Neural crest cell (in vitro differentiated cells): ENCODE measurements at regions not wholly inside any gene's neighbourhood (a gene's known extent, or its start where the extent isn't known, plus 50 kb on each side); places are given as distances from the start of the nearest gene placed in this dataset.
A peak's percentile ranks its signal among the peaks of the same experiment; 100 is the strongest.

Source experiments
- DNase-seq: peaks from one replicate; pipeline ENCODE4 v3.0.0; 2021; ENCODE audit warnings: low read depth, mixed read lengths, low spot score
- H3K27ac Mint-ChIP-seq: one replicate; pipeline ENCODE4 v1.8.0; 2021; ENCODE audit warnings: mild to moderate bottlenecking, mixed read lengths; ENCODE audit not compliant: unreplicated experiment
- H3K27me3 Mint-ChIP-seq: 2 replicates; pipeline ENCODE4 v1.8.0; 2021; ENCODE audit warnings: low read depth, mild to moderate bottlenecking, mixed read lengths
- H3K36me3 Mint-ChIP-seq: 2 replicates; pipeline ENCODE4 v1.8.0; 2021; ENCODE audit warnings: low read depth, mild to moderate bottlenecking, mixed read lengths
- H3K4me1 Mint-ChIP-seq: 2 replicates; pipeline ENCODE4 v1.8.0; 2021; ENCODE audit warnings: mixed read lengths
- H3K4me3 Mint-ChIP-seq: one replicate; pipeline ENCODE4 v1.8.0; 2021; ENCODE audit warnings: mild to moderate bottlenecking, mixed read lengths
- H3K9me3 Mint-ChIP-seq: 2 replicates; pipeline ENCODE4 v1.8.0; 2021; ENCODE audit warnings: mixed read lengths
- CTCF ChIP-seq: fragments of 200-600 bp; sonication (generic); conservative IDR thresholded peaks from 2 replicates; pipeline ENCODE4 v1.5.0; 2021; ENCODE audit warnings: antibody characterized with exemption, mild to moderate bottlenecking

GRCh38 chr18:10160251-10160650 lies 246.4 kb downstream of the VAPA start:
- DNase-seq, result no peak
- Mint-ChIP-seq H3K36me3 (no peaks in the 10 kb centered on the region), H3K4me3 (no peak overlapping the region), H3K27ac (no peak overlapping the region), H3K4me1 (peaks cover 6% of the 10 kb centered on the region), H3K27me3 (no peaks in the 10 kb centered on the region), H3K9me3 (peaks cover 5% of the 10 kb centered on the region)
- TF ChIP-seq CTCF, result no peak

GRCh38 chr18:10161315-10161714 lies 247.5 kb downstream of the VAPA start:
- peak overlapping the region; percentile 93 for H3K27ac Mint-ChIP-seq
- no peak for TF ChIP-seq CTCF
- DNase-seq, result no peak
- peaks cover 2% of the 10 kb centered on the region for H3K9me3 Mint-ChIP-seq
- no peaks in the 10 kb centered on the region for H3K27me3 Mint-ChIP-seq
- H3K36me3 Mint-ChIP-seq, result no peaks in the 10 kb centered on the region
- H3K4me1 Mint-ChIP-seq, result peaks cover 6% of the 10 kb centered on the region
- no peak overlapping the region for H3K4me3 Mint-ChIP-seq

GRCh38 chr18:10162340-10162739 lies 248.5 kb downstream of the VAPA start:
- Mint-ChIP-seq H3K27me3 (no peaks in the 10 kb centered on the region), H3K27ac (no peak overlapping the region), H3K9me3 (peaks cover 2% of the 10 kb centered on the region), H3K4me1 (peaks cover 10% of the 10 kb centered on the region), H3K36me3 (no peaks in the 10 kb centered on the region), H3K4me3 (no peak overlapping the region)
- DNase-seq, result no peak
- no peak for TF ChIP-seq CTCF

DNA sequence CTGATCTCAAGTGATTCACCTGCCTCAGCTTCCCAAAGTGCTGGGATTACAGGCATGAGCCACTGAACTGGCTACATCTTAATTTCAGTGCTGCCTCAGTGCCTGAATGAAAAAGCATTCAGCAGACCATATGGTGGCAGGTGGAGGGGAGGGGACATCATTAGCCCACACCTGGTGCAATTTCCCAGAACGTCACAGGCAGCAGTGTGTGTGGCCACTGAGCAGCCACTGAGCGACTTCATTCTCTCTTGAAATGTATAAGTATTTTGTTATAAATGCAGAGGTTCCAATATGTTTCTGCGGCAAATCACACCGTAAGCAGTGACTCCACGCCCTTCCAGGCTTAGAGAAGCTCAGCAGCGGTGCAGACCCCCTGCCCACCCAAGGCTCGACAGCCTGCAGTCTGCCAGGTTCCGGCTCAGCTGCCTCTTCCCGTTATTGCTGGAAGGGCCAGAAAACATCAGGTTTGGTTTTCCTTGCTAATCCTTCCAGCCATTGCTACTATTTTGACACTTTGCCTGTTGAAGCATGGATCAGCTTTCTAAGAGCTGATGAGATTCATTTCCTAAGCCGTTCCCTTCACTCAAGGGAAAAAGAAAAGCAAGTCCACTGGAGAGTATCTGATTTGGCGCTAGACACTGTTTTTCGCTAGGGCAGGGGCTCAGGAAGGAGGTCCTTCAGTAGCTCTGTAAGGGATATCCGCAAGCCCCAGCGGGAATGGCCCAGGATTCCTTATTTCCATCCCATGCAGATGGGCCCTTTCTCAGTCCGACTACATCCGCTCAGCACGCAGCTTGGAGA lies 250.7 kb downstream of the VAPA start:
- H3K27me3 Mint-ChIP-seq, result no peaks in the 10 kb centered on the region
- H3K9me3 Mint-ChIP-seq, result no peaks in the 10 kb centered on the region
- no peak overlapping the region for H3K27ac Mint-ChIP-seq
- no peak for TF ChIP-seq CTCF
- no peaks in the 10 kb centered on the region for H3K36me3 Mint-ChIP-seq
- peaks cover 13% of the 10 kb centered on the region for H3K4me1 Mint-ChIP-seq
- H3K4me3 Mint-ChIP-seq, result no peak overlapping the region
- no peak for DNase-seq

GRCh38 chr18:10166164-10166807 lies 252.5 kb downstream of the VAPA start:
- Mint-ChIP-seq H3K36me3 (no peaks in the 10 kb centered on the region), H3K27ac (no peak overlapping the region), H3K4me3 (no peak overlapping the region), H3K9me3 (no peaks in the 10 kb centered on the region), H3K27me3 (no peaks in the 10 kb centered on the region), H3K4me1 (peaks cover 8% of the 10 kb centered on the region)
- TF ChIP-seq CTCF, result no peak
- DNase-seq, result no peak
